ENCODE measurements at regions not wholly inside any gene's neighbourhood (a gene's known extent, or its start where the extent isn't known, plus 50 kb on each side); places are given as distances from the start of the nearest gene placed in this dataset.

DNA sequence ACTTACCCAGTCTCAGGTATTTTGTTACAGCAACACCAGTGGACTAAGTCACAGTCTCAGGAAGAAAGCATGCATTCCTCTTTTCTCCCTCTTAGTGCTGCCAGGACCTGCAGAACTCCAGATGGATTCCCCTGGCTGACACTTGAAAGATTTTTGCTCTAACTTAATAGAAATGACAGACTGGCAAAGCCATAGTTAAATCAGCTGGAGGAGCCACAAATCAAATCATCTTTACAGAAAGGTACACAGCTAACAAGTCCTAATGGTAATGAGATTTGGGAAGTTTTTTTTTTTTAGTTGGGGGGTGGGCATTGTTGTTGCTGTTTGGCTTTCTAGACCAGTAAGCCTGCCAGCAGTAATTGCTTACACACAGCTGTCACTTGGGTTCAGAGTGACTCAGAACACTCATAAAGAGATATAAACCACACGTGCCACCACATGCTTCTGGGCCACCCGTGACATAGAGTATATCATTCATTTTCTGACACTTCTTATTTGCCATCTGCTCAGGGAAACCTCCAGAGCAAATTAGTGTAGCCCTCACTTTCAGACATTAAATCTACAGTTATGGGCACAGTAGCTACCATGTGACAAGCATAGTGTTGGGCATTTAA is 72.4 kb downstream of the FH start:
- Histone ChIP-seq H4K20me1 (ENCODE audit: low read length) (no peaks in the 10 kb centered on the region), H3K4me2 (ENCODE audit: low read length) (no peak overlapping the region), H3K4me3 (ENCODE audit: low read length) (no peak overlapping the region), H3K4me1 (ENCODE audit: insufficient read depth, low read length) (peaks cover 6% of the 10 kb centered on the region; the same call in 1 of the 2 replicates), H3K9me3 (ENCODE audit: low read length) (peaks cover 11% of the 10 kb centered on the region), H3K36me3 (ENCODE audit: low read depth, low read length) (peaks cover 4% of the 10 kb centered on the region; the same call in 1 of the 2 replicates), H2AFZ (ENCODE audit: low read length) (no peak overlapping the region), H3K27me3 (ENCODE audit: low read length) (no peaks in the 10 kb centered on the region), H3F3A (ENCODE audit: low read length, unreplicated experiment) (no peaks in the 10 kb centered on the region), H3K9ac (ENCODE audit: low read length) (no peak overlapping the region), H3K79me2 (ENCODE audit: low read length) (no peaks in the 10 kb centered on the region), H3K27ac (ENCODE audit: low read length) (no peak overlapping the region), H3K9me2 (replicated peaks; ENCODE audit: low read length) (no peaks in the 10 kb centered on the region)
- ATAC-seq (peak; percentile 83), DNase-seq (peak; percentile 56)
- ChIA-PET CTCF (no interaction called here), POLR2A (ENCODE audit: unreplicated experiment) (no interaction called here)
- BruUV-seq (replicated peaks): no TSS peak
- intact Hi-C loops (cut with micrococcal nuclease): no loop called here
- TF ChIP-seq, protein P1, sequence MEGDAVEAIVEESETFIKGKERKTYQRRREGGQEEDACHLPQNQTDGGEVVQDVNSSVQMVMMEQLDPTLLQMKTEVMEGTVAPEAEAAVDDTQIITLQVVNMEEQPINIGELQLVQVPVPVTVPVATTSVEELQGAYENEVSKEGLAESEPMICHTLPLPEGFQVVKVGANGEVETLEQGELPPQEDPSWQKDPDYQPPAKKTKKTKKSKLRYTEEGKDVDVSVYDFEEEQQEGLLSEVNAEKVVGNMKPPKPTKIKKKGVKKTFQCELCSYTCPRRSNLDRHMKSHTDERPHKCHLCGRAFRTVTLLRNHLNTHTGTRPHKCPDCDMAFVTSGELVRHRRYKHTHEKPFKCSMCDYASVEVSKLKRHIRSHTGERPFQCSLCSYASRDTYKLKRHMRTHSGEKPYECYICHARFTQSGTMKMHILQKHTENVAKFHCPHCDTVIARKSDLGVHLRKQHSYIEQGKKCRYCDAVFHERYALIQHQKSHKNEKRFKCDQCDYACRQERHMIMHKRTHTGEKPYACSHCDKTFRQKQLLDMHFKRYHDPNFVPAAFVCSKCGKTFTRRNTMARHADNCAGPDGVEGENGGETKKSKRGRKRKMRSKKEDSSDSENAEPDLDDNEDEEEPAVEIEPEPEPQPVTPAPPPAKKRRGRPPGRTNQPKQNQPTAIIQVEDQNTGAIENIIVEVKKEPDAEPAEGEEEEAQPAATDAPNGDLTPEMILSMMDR (conservative IDR thresholded peaks at IDR 0.05; ENCODE audit: low read depth, low read length): no peak
- TF ChIP-seq EZH2 (IDR thresholded peaks at IDR 0.05; ENCODE audit: low read length, unreplicated experiment) (no peak), EZH2phosphoT487 (IDR thresholded peaks at IDR 0.05; ENCODE audit: borderline replicate concordance, low read length) (no peak)

GRCh38 chr1:241444836-241445235 is 74.7 kb downstream of the FH start:
- ChIA-PET POLR2A (ENCODE audit: unreplicated experiment) (no interaction called here), CTCF (no interaction called here)
- Histone ChIP-seq H3K36me3 (ENCODE audit: low read depth, low read length) (peaks cover 4% of the 10 kb centered on the region; the same call in 1 of the 2 replicates), H3K9me2 (replicated peaks; ENCODE audit: low read length) (no peaks in the 10 kb centered on the region), H2AFZ (ENCODE audit: low read length) (no peak overlapping the region), H3K9me3 (ENCODE audit: low read length) (peaks cover 11% of the 10 kb centered on the region), H4K20me1 (ENCODE audit: low read length) (no peaks in the 10 kb centered on the region), H3K4me3 (ENCODE audit: low read length) (no peak overlapping the region), H3K79me2 (ENCODE audit: low read length) (no peaks in the 10 kb centered on the region), H3F3A (ENCODE audit: low read length, unreplicated experiment) (no peaks in the 10 kb centered on the region), H3K4me2 (ENCODE audit: low read length) (no peak overlapping the region), H3K9ac (ENCODE audit: low read length) (no peak overlapping the region), H3K27ac (ENCODE audit: low read length) (no peak overlapping the region), H3K27me3 (ENCODE audit: low read length) (no peaks in the 10 kb centered on the region), H3K4me1 (ENCODE audit: insufficient read depth, low read length) (peaks cover 6% of the 10 kb centered on the region; the same call in 1 of the 2 replicates)
- TF ChIP-seq EZH2 (IDR thresholded peaks at IDR 0.05; ENCODE audit: low read length, unreplicated experiment) (no peak), EZH2phosphoT487 (IDR thresholded peaks at IDR 0.05; ENCODE audit: borderline replicate concordance, low read length) (no peak)
- TF ChIP-seq, protein P1 (conservative IDR thresholded peaks at IDR 0.05; ENCODE audit: low read depth, low read length): no peak
- no peak for DNase-seq
- intact Hi-C loops (cut with micrococcal nuclease): no loop called here
- no peak for ATAC-seq
- no TSS peak for BruUV-seq (replicated peaks)

DNA sequence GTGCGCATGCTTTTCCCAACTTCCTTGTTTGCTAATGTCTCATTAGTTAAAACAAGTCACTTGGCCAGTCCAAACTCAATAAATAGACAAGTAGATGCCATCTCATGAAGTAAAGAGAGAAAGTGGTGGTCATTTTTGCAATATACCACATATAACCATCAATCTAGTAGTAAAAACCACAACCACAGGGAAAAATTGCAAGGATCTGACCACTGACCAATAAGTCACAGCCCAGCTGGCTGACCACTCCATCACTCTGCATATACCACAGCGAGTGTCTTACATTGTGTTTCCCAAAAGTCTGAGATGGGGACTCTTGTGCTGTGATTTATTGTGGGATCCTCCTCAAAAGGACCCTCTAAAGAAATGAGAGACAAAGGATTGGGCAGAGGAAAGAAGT is 76.0 kb downstream of the FH start:
- H3F3A ChIP-seq (ENCODE audit: low read length, unreplicated experiment): no peaks in the 10 kb centered on the region
- POLR2A ChIA-PET (ENCODE audit: unreplicated experiment): no interaction called here
- no peaks in the 10 kb centered on the region for H3K9me2 ChIP-seq (replicated peaks; ENCODE audit: low read length)
- no peaks in the 10 kb centered on the region for H3K27me3 ChIP-seq (ENCODE audit: low read length)
- ATAC-seq: no peak
- H3K27ac ChIP-seq (ENCODE audit: low read length): no peak overlapping the region
- H3K9ac ChIP-seq (ENCODE audit: low read length): no peak overlapping the region
- intact Hi-C loops (cut with micrococcal nuclease): no loop called here
- no TSS peak for BruUV-seq (replicated peaks)
- peaks cover 4% of the 10 kb centered on the region; the same call in 1 of the 2 replicates for H3K36me3 ChIP-seq (ENCODE audit: low read depth, low read length)
- H3K9me3 ChIP-seq (ENCODE audit: low read length): peaks cover 11% of the 10 kb centered on the region
- no peak for DNase-seq
- H3K4me1 ChIP-seq (ENCODE audit: insufficient read depth, low read length): peaks cover 6% of the 10 kb centered on the region; the same call in 1 of the 2 replicates
- no peaks in the 10 kb centered on the region for H4K20me1 ChIP-seq (ENCODE audit: low read length)
- H2AFZ ChIP-seq (ENCODE audit: low read length): no peak overlapping the region
- no peak overlapping the region for H3K4me3 ChIP-seq (ENCODE audit: low read length)
- H3K4me2 ChIP-seq (ENCODE audit: low read length): no peak overlapping the region
- no peaks in the 10 kb centered on the region for H3K79me2 ChIP-seq (ENCODE audit: low read length)
- TF ChIP-seq EZH2phosphoT487 (IDR thresholded peaks at IDR 0.05; ENCODE audit: borderline replicate concordance, low read length): no peak
- TF ChIP-seq EZH2 (IDR thresholded peaks at IDR 0.05; ENCODE audit: low read length, unreplicated experiment): no peak
- TF ChIP-seq, protein P1 (conservative IDR thresholded peaks at IDR 0.05; ENCODE audit: low read depth, low read length): no peak
- CTCF ChIA-PET: no interaction called here

All from PC-3 (cell line).